Upper lobe of right lung (tissue), 1 donor: ENCODE measurements at regions not wholly inside any gene's neighbourhood (a gene's known extent, or its start where the extent isn't known, plus 50 kb on each side); places are given as distances from the start of the nearest gene placed in this dataset.

Experiments
- ATAC-seq: fragments of 200-7000 bp; cut with Tn5 transposase; one replicate; pipeline ENCODE4 v1.9.1; 2020; ENCODE audit warnings: mild to moderate bottlenecking, moderate library complexity
- DNase-seq: peaks from one replicate; pipeline ENCODE4 v3.0.0-alpha.2; 2020
- H3K27ac ChIP-seq: fragments of 200-600 bp; one replicate; pipeline ENCODE4 v1.8.0; 2022
- H3K27me3 ChIP-seq: fragments of 200-600 bp; one replicate; pipeline ENCODE4 v1.8.0; 2022; ENCODE audit warnings: mild to moderate bottlenecking
- H3K36me3 ChIP-seq: fragments of 200-600 bp; one replicate; pipeline ENCODE4 v1.8.0; 2022
- H3K4me1 ChIP-seq: fragments of 200-600 bp; one replicate; pipeline ENCODE4 v1.8.0; 2022
- H3K4me3 ChIP-seq: fragments of 200-600 bp; one replicate; pipeline ENCODE4 v1.8.0; 2022; ENCODE audit warnings: mild to moderate bottlenecking
- H3K9me3 ChIP-seq: fragments of 200-600 bp; one replicate; pipeline ENCODE4 v1.8.0; 2022
- intact Hi-C: fragments of 100-400 bp; cut with DNase I; formaldehyde crosslinking; loops from one replicate; pipeline ENCODE4 v1.11.0; 2022
- TF ChIP-seq, protein P1 (sequence below): fragments of 200-600 bp; IDR thresholded peaks from one replicate; pipeline ENCODE4 v1.8.0; 2022; ENCODE audit warnings: antibody characterized with exemption
- donor health status: DM: no; HTN: yes; CAD: no; lungs with severe emphysema.

DNA sequence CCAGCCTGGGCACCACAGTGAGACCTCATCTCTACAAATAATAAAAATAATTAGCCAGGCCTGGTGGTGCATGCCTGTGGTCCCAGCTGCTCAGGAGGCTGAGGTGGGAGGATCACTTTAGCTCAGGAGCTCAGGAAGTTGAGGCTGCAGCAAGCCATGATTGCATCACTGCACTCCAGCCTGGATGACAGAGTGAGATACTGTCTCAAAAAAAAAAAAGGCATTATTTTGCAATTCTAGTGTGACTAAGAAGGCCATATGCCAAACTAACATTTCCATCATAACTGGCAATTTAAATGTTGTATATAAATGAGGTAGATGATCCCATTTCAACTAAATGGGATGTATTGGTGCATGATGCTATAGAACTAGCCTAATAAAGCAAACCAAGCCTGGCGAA lies 632.8 kb upstream of the KLF12 start:
- no peak overlapping the region for H3K27ac ChIP-seq
- H3K4me1 ChIP-seq, result no peaks in the 10 kb centered on the region
- H3K4me3 ChIP-seq, result no peak overlapping the region
- TF ChIP-seq, protein P1, sequence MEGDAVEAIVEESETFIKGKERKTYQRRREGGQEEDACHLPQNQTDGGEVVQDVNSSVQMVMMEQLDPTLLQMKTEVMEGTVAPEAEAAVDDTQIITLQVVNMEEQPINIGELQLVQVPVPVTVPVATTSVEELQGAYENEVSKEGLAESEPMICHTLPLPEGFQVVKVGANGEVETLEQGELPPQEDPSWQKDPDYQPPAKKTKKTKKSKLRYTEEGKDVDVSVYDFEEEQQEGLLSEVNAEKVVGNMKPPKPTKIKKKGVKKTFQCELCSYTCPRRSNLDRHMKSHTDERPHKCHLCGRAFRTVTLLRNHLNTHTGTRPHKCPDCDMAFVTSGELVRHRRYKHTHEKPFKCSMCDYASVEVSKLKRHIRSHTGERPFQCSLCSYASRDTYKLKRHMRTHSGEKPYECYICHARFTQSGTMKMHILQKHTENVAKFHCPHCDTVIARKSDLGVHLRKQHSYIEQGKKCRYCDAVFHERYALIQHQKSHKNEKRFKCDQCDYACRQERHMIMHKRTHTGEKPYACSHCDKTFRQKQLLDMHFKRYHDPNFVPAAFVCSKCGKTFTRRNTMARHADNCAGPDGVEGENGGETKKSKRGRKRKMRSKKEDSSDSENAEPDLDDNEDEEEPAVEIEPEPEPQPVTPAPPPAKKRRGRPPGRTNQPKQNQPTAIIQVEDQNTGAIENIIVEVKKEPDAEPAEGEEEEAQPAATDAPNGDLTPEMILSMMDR, result no peak
- ATAC-seq (no peak), DNase-seq (no peak)
- no peaks in the 10 kb centered on the region for H3K27me3 ChIP-seq
- no peaks in the 10 kb centered on the region for H3K9me3 ChIP-seq
- intact Hi-C loops, result no loop called here
- H3K36me3 ChIP-seq, result no peaks in the 10 kb centered on the region

DNA sequence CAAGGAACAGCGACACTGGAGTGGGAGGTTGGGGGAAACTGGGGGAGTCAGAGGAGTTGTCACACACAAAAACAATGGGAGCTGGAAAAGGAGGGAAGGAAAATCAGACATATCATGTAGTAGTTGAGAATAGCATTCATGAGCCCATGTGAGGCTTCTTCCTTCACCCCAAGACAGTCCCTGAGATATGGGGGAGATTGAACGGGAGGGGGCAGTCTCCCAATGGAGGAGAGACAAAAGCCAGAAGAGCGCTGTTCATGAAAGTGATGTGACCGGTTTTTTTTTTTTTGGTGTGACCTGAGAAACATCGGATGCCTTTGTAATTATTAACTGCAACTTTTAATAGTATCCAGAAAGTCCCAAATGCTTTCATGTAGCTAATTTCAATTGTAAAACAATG lies 631.8 kb upstream of the KLF12 start:
- intact Hi-C loops, result no loop called here
- TF ChIP-seq, protein P1, result no peak
- Histone ChIP-seq H3K4me1 (no peaks in the 10 kb centered on the region), H3K27ac (no peak overlapping the region), H3K36me3 (no peaks in the 10 kb centered on the region), H3K4me3 (no peak overlapping the region), H3K9me3 (no peaks in the 10 kb centered on the region), H3K27me3 (no peaks in the 10 kb centered on the region)
- DNase-seq, result no peak
- ATAC-seq, result no peak

DNA sequence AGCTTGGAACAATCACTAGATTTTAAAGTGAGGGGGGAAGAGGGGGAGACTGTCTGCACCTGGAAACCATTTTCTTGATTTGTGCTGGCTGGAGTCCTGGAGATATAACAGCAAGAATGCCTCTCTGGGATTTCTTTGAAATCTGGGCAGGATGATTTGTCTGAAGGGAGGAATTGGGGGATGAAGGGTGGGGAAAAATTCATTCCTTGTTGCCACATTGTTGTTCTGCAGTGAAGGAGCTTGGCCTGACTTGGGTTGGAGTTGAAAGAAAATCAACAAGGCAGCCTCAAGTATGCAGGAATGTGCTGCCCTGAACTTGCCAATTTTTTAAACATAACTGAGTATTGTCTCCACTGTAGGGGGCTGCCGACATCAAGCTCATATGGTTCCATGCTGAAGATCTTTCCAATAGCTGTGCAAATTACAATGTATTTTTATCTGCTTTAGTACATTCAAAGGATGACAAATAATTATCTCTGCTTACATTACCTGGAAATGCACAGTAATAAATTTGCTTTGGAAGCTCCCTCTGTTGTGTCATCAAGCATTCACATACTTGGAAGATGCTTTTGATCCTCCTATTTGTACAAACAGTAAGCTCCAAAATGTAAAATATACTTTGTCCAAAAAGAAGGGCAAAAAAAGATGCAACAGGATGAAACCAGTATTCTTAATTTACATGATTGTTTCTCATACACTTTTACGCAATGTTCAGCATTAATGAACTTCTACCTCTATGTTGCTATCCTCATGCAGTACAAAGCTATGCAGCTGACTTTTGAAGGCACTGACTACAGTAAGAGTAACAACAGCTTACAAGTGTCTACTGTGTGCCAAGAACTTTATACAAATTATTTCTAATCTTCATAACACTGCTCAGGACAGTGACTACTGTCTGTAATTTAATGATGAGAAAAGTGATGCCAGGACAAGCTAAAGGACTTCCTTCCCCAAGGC lies 627.9 kb upstream of the KLF12 start:
- H3K27ac ChIP-seq, result no peak overlapping the region
- H3K36me3 ChIP-seq, result no peaks in the 10 kb centered on the region
- DNase-seq (no peak), ATAC-seq (no peak)
- TF ChIP-seq, protein P1, result no peak
- no peak overlapping the region for H3K4me3 ChIP-seq
- H3K9me3 ChIP-seq, result no peaks in the 10 kb centered on the region
- intact Hi-C loops, result no loop called here
- H3K4me1 ChIP-seq, result no peaks in the 10 kb centered on the region
- H3K27me3 ChIP-seq, result no peaks in the 10 kb centered on the region

DNA sequence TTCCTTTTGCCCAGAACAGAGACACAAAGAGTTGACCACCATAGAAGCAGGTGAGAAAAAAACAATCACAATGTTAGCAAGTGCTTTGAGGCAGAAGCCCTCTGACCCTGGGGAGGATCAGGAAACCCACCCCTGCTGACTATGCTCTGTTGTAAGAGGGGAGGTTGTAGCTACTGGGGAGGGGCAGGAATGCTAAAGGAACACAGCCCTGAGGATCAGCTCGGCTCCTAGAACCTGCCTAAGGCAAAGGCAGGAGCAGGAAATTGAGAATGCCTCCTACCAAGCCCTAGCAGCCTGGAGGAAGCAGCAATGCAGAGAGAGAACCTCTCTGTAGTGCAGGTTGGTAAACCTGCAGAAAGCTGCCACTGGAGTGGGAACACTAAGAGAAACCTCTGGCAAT lies 624.0 kb upstream of the KLF12 start:
- ATAC-seq, result no peak
- intact Hi-C loops, result no loop called here
- no peak for DNase-seq

DNA sequence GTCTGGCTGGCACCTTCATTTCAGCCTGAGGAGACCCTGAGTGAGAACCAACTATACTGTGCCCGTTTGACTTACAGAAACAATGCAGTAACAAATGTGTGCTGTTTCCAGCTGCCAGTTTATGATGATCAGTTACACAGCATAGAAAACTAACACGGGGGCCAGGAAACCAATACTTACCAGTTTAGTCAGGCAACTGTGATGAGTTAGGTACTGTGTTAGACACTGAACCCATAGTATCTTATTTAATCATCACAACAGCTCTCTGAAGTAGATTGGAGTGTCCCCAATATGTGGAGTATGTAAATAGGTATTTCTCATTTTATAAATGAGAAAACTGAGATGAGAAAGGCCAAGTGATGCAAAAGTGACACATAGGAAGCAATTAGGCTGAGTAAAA lies 620.9 kb upstream of the KLF12 start:
- DNase-seq (no peak), ATAC-seq (no peak)
- Histone ChIP-seq H3K36me3 (no peaks in the 10 kb centered on the region), H3K4me1 (no peaks in the 10 kb centered on the region), H3K4me3 (no peak overlapping the region), H3K27me3 (no peaks in the 10 kb centered on the region), H3K9me3 (no peaks in the 10 kb centered on the region), H3K27ac (no peak overlapping the region)
- intact Hi-C loops, result no loop called here
- TF ChIP-seq, protein P1, result no peak

More for the DNA sequence above, 624.0 kb upstream of the KLF12 start:
- no peaks in the 10 kb centered on the region for H3K9me3 ChIP-seq
- no peak overlapping the region for H3K4me3 ChIP-seq
- H3K27ac ChIP-seq, result no peak overlapping the region
- no peaks in the 10 kb centered on the region for H3K27me3 ChIP-seq
- no peaks in the 10 kb centered on the region for H3K4me1 ChIP-seq
- H3K36me3 ChIP-seq, result no peaks in the 10 kb centered on the region
- TF ChIP-seq, protein P1, result no peak
